ENCODE measurements at regions not wholly inside any gene's neighbourhood (a gene's known extent, or its start where the extent isn't known, plus 50 kb on each side); places are given as distances from the start of the nearest gene placed in this dataset.

DNA sequence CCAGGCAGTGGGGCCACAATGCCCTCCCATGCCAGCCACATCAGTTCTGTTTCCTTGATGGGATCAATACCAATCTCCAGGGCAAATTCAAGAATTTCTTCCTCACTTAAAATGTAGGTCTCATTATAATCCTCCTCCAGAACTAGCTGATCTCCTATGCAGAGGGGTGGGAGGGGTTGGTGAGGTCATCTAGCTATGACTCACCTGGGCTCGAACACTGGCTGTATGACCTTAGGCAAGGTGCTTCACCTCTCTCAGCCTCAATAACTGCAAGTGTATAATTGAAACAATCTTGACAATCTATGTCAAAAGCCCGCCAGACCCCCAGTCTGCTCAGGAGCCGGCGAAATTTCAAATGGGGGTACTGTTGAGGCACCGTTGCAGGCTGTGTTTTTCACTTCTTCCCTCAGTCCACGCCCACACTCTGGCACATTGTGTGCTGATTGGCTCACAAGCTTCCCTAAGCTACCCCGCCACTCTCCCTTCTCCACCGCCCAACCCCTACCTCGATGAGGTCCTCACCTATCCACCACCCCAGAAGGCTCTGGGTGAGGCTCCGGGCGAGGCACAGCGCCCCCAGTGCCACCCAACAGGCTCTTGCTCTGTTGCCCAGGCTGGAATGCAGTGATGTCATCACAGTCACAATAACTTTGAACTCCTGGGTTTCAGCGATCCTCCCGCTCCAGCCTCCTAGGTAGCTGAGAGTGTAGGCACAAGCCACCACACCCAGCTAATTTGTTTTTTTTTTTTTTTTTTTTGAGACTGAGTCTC is 70.5 kb downstream of the ZNF22 start:
- TF ChIP-seq, protein P1, sequence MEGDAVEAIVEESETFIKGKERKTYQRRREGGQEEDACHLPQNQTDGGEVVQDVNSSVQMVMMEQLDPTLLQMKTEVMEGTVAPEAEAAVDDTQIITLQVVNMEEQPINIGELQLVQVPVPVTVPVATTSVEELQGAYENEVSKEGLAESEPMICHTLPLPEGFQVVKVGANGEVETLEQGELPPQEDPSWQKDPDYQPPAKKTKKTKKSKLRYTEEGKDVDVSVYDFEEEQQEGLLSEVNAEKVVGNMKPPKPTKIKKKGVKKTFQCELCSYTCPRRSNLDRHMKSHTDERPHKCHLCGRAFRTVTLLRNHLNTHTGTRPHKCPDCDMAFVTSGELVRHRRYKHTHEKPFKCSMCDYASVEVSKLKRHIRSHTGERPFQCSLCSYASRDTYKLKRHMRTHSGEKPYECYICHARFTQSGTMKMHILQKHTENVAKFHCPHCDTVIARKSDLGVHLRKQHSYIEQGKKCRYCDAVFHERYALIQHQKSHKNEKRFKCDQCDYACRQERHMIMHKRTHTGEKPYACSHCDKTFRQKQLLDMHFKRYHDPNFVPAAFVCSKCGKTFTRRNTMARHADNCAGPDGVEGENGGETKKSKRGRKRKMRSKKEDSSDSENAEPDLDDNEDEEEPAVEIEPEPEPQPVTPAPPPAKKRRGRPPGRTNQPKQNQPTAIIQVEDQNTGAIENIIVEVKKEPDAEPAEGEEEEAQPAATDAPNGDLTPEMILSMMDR (IDR thresholded peaks at IDR 0.05; ENCODE audit: low read depth, low read length), result no peak
- DNase-seq (ENCODE audit: extremely low read depth, low read depth), result no peak

DNA sequence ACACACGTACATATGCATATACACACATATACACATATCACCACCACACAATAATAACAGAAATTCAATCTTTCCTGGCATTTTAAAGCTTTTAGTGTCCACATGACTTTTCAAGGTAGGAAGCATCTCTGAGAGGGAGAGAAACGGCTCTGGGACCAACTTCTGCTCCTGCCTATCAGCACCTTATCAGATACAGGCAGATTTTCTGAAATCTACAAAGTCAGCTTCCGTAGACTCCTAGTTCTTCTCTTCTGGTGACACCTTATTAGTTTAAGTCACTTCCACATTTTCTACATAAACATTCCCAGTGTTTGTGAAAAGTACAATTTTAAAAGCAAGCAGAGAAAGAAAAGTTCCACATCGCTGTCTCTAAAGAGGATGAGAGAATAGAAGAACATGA is 74.5 kb downstream of the ZNF22 start:
- TF ChIP-seq, protein P1 (IDR thresholded peaks at IDR 0.05; ENCODE audit: low read depth, low read length), result no peak
- DNase-seq (ENCODE audit: extremely low read depth, low read depth), result no peak

DNA sequence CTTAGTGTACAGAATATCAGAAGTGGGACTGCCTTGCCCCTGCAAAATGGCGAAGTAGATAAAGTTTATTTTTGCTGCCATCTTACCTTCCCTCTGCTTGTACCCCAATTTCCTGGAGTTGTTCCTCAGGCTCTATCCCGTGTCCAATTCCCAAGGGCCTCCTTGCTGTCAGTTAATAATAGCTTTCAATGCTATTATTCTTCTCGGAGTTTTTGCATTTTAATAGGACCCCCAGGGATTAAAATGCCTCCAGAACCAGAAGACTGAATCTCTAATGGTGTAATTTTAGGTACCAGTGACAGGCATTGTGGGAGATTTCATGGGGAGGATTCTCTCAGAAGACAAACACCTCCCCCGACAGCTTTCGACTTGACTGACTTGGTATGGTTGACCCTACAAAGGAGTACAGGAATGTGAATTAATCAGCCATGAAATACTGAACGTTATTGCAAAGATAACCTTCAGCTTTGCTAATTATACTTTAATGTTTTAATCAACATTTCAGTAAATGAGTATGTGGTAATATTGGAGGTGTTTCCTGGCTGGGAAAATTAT is 75.2 kb downstream of the ZNF22 start:
- DNase-seq (ENCODE audit: extremely low read depth, low read depth), result no peak
- TF ChIP-seq, protein P1 (IDR thresholded peaks at IDR 0.05; ENCODE audit: low read depth, low read length), result no peak

DNA sequence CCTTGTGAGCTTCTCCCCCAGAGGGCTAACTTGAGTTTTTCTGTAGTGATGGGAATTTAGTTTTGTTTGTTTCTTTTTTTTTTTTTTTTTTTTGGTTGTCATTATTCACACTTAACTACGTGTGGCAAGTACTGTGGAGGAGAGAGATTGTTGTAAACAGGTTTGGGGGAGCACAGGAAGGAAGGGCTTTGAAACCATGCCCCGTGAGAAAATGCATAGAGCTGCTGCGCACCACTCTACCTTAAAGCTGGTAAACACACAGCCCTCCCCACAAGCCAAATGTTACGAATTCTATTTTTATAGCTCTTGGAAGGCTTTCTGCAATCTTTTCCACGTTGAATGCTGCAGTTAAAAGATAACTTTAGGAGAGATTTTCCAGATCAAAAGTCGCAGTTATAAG is 76.2 kb downstream of the ZNF22 start:
- no peak for DNase-seq (ENCODE audit: extremely low read depth, low read depth)
- TF ChIP-seq, protein P1 (IDR thresholded peaks at IDR 0.05; ENCODE audit: low read depth, low read length), result no peak

DNA sequence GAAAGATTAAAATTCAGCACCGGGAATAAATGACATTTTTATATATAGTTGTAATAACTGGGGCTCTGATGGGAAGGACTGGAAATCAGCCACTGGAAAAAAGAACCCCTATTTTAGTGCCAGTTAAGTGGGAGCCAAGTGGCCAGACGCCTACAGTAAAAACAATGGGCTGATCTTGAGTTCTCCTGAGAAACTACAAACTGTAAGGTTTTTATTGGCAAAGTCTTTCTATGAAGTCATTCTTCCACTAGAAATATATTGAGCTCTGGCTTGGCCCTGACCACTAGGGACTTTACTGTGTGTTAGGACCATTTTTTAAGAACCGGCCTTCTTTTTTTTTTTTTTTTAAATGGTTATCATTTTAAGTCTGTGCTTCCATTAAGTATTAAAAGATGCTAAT is 79.6 kb downstream of the ZNF22 start:
- no peak for DNase-seq (ENCODE audit: extremely low read depth, low read depth)
- TF ChIP-seq, protein P1 (IDR thresholded peaks at IDR 0.05; ENCODE audit: low read depth, low read length), result no peak

DNA sequence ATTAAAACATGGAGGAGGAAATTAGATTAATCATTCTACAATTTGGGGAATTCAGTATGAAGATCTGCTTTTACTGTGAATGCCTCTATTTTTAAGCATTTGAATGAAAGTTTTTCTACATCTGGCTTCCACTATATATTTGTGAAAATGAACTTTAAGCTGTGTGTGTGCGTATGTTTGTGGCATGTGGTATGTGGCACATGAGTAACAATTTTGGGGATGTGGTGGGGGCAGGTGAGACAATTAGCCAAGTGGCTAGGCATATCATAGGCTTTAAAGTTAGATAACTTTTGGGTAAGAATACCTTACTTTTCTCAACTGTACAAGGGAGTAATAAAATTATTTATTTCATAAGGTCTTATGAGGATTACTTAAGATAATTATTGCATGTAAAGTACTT is 81.5 kb downstream of the ZNF22 start:
- no peak for DNase-seq (ENCODE audit: extremely low read depth, low read depth)
- TF ChIP-seq, protein P1 (IDR thresholded peaks at IDR 0.05; ENCODE audit: low read depth, low read length), result no peak

DNA sequence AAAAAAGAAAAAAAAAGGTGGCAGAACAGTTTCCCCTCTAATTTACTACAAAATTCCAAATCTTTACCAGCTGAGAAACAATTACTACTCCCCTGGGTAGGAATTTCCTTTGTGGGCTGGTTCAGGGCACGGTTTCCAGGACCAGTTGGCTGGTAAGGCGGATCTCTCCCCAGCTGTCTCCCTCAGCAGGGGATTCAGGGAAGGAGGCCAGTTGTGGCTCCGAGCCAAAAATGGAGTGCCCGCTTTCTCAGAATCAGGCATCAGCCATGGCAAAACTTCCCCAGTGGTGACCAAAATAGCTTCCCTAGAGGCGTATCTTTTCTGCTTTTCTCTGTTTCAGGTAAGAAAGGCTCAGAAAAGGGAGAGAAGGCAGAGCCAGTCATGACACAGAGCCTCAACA is 91.2 kb downstream of the ZNF22 start:
- DNase-seq (ENCODE audit: extremely low read depth, low read depth), result no peak
- TF ChIP-seq, protein P1 (IDR thresholded peaks at IDR 0.05; ENCODE audit: low read depth, low read length), result no peak
